ENCODE measurements at regions not wholly inside any gene's neighbourhood (a gene's known extent, or its start where the extent isn't known, plus 50 kb on each side); places are given as distances from the start of the nearest gene placed in this dataset.

DNA sequence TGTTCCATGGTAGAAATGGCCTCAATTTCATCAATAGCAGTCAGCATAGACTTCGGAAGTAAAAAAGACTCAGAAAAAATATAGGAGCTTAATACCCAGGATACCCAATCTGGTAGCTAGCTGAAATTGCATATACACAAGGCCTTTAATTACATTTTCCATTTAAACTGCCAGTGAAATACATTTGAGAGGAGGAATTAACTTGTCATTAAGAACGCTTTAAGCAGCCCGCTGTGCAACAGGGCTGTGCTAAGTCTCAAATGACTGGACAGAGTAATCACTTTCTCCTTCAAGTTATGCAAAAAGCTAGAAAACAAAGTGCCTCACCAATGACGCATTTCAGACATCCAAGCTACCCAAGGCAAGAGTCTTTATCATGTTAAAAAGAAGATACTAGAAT, 558.8 kb downstream of the MBD2 start:
- no peak for TF ChIP-seq CTCF (IDR thresholded peaks at IDR 0.05)
- TF ChIP-seq POLR2A (IDR thresholded peaks at IDR 0.05) = no peak
